HEK293 (cell line): ENCODE measurements at regions not wholly inside any gene's neighbourhood (a gene's known extent, or its start where the extent isn't known, plus 50 kb on each side); places are given as distances from the start of the nearest gene placed in this dataset.
"Not testable (repeated sequence)": the region's sequence is repeated elsewhere in the genome, so short reads cannot be mapped to it uniquely, and the experiment has no call there.

Experiments
- CTCF ChIA-PET: fragments of 350-600 bp; formaldehyde crosslinking; extraction: SDS; loops from one replicate; lab custom pipeline; 2021; ENCODE audit warnings: antibody characterized with exemption; lab: Yijun Ruan, JAX
- POLR2A ChIA-PET: fragments of 300-600 bp; formaldehyde crosslinking; extraction: SDS; loops from one replicate; lab custom pipeline; 2020; ENCODE audit warnings: antibody characterized with exemption, inconsistent platforms; lab: Yijun Ruan, JAX
- H3K27ac ChIP-seq: fragments of 200-500 bp; sonication (Bioruptor generic); 2 replicates; pipeline ENCODE4 v1.5.1; 2014; ENCODE audit warnings: low read depth, low read length, control low read depth, inconsistent platforms; ENCODE audit errors: extremely low read depth
- H3K36me3 ChIP-seq, 2 experiments: fragments of 200-500 bp in 1 of 2; sonication (Bioruptor generic) in 1 of 2; 1 replicate in 1 of 2; 2 replicates in 1 of 2; pipeline ENCODE4 v1.5.1; 2014 to 2017; ENCODE audit warnings: inconsistent platforms in 2 of 2, low read length in 2 of 2; ENCODE audit not compliant: control insufficient read depth in 2 of 2, insufficient read depth in 1 of 2
- H3K4me1 ChIP-seq: fragments of 200-500 bp; sonication (Bioruptor generic); 2 replicates; pipeline ENCODE4 v1.5.1; 2014; ENCODE audit warnings: mild to moderate bottlenecking, low read length, inconsistent platforms; ENCODE audit not compliant: control insufficient read depth, insufficient read depth
- H3K4me3 ChIP-seq: 2 replicates; pipeline ENCODE4 v1.5.1; 2011; ENCODE audit warnings: low read depth, mild to moderate bottlenecking, control low read depth, low read length, moderate library complexity
- H3K9me3 ChIP-seq: fragments of 200-500 bp; sonication (Bioruptor generic); 2 replicates; pipeline ENCODE4 v1.5.1; 2014; ENCODE audit warnings: low read depth, low read length, inconsistent platforms; ENCODE audit not compliant: control insufficient read depth, insufficient read depth
- BCL11B ChIP-seq: fragments of 450-650 bp; formaldehyde crosslinking; IDR thresholded peaks from 2 replicates; pipeline ENCODE4 v1.5.1; 2016; ENCODE audit warnings: low read depth, missing biosample characterization, missing genetic modification characterization
- ZBTB17 ChIP-seq: fragments of 450-650 bp; formaldehyde crosslinking; IDR thresholded peaks from 2 replicates; pipeline ENCODE4 v1.5.1; 2016; ENCODE audit warnings: missing biosample characterization, missing genetic modification characterization
- ZNF10 ChIP-seq: fragments of 450-650 bp; formaldehyde crosslinking; IDR thresholded peaks from 2 replicates; pipeline ENCODE4 v1.5.1; 2017; ENCODE audit warnings: missing biosample characterization, missing genetic modification characterization
- ZNF175 ChIP-seq: fragments of 450-650 bp; formaldehyde crosslinking; IDR thresholded peaks from 2 replicates; pipeline ENCODE4 v1.5.1; 2016; ENCODE audit warnings: missing biosample characterization, missing genetic modification characterization
- ZNF335 ChIP-seq: fragments of 450-650 bp; formaldehyde crosslinking; conservative IDR thresholded peaks from 2 replicates; pipeline ENCODE4 v1.5.1; 2016; ENCODE audit warnings: missing biosample characterization, missing genetic modification characterization
- ZNF366 ChIP-seq: fragments of 450-650 bp; formaldehyde crosslinking; conservative IDR thresholded peaks from 2 replicates; pipeline ENCODE4 v1.5.1; 2016; ENCODE audit warnings: missing biosample characterization, missing genetic modification characterization
- ZNF510 ChIP-seq: fragments of 450-650 bp; formaldehyde crosslinking; IDR thresholded peaks from 2 replicates; pipeline ENCODE4 v1.5.1; 2018; ENCODE audit warnings: mild to moderate bottlenecking, missing genetic modification characterization, missing biosample characterization; ENCODE audit not compliant: insufficient replicate concordance
- ZNF549 ChIP-seq: fragments of 450-650 bp; IDR thresholded peaks from 2 replicates; pipeline ENCODE4 v1.5.1; 2018; ENCODE audit warnings: missing biosample characterization, missing genetic modification characterization, mild to moderate bottlenecking, inconsistent platforms, moderate library complexity
- ZNF561 ChIP-seq: fragments of 450-650 bp; IDR thresholded peaks from 2 replicates; pipeline ENCODE4 v1.5.1; 2018; ENCODE audit warnings: missing biosample characterization, missing genetic modification characterization, borderline replicate concordance
- ZNF610 ChIP-seq: fragments of 450-650 bp; formaldehyde crosslinking; IDR thresholded peaks from 2 replicates; pipeline ENCODE4 v1.5.1; 2016; ENCODE audit warnings: missing biosample characterization, missing genetic modification characterization, borderline replicate concordance
- ZNF670 ChIP-seq: fragments of 450-650 bp; formaldehyde crosslinking; IDR thresholded peaks from 2 replicates; pipeline ENCODE4 v1.5.1; 2016; ENCODE audit warnings: missing biosample characterization, missing genetic modification characterization, low read depth
- ZNF776 ChIP-seq: fragments of 450-650 bp; formaldehyde crosslinking; IDR thresholded peaks from 2 replicates; pipeline ENCODE4 v1.5.0; 2017; ENCODE audit warnings: missing biosample characterization, missing genetic modification characterization, borderline replicate concordance
- TF ChIP-seq, protein P1 (sequence below): sonication (generic); formaldehyde crosslinking; IDR thresholded peaks from 2 replicates; pipeline ENCODE4 v1.8.1; 2022; ENCODE audit warnings: mild to moderate bottlenecking, moderate library complexity, missing genetic modification reagents
- TF ChIP-seq, protein P2 (sequence below): fragments of 450-650 bp; formaldehyde crosslinking; IDR thresholded peaks from 2 replicates; pipeline ENCODE4 v1.5.1; 2017; ENCODE audit warnings: missing biosample characterization, mild to moderate bottlenecking, missing genetic modification characterization, moderate library complexity
- TF ChIP-seq, protein P3 (sequence below): fragments of 450-650 bp; formaldehyde crosslinking; IDR thresholded peaks from 2 replicates; pipeline ENCODE4 v1.5.1; 2016; ENCODE audit warnings: missing biosample characterization, missing genetic modification characterization
- TF ChIP-seq, protein P4 (sequence below): fragments of 450-650 bp; formaldehyde crosslinking; IDR thresholded peaks from 2 replicates; pipeline ENCODE4 v1.5.1; 2016; ENCODE audit warnings: missing biosample characterization, missing genetic modification characterization
- TF ChIP-seq, protein P5 (sequence below): fragments of 450-650 bp; formaldehyde crosslinking; conservative IDR thresholded peaks from 2 replicates; pipeline ENCODE4 v1.5.1; 2016; ENCODE audit warnings: low read depth, missing biosample characterization, missing genetic modification characterization

DNA sequence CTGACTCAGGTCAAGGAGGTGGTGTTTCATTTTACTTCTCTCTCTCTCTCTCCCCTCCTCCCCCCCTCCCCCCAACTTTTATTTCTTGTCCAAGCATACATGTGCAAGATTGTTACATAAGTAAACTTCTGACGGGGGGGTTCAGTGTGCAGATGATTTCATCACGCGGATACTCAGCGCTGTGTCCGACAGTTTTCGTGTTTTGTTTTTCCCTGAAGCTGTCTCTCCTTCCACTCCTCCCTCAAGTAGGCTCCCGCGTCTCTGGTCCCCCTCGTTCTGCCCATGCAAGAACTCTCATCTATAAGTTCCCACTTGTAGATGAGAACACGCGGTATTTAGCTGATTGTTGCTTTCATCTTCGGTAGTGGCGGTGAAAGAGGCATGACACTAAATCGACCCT lies 111.0 kb upstream of the ANKRD30BL start (continued):
- TF ChIP-seq ZNF561 (tag by site-specific recombination) (no peak), ZNF549 (tag by site-specific recombination) (no peak), ZNF510 (tag by site-specific recombination) (no peak), ZNF610 (tag by site-specific recombination) (no peak), ZNF10 (tag by site-specific recombination) (no peak), ZNF670 (tag by site-specific recombination) (no peak), BCL11B (tag by site-specific recombination) (no peak), ZNF776 (tag by site-specific recombination) (no peak), ZNF335 (tag by site-specific recombination) (no peak)
- TF ChIP-seq, protein P1, sequence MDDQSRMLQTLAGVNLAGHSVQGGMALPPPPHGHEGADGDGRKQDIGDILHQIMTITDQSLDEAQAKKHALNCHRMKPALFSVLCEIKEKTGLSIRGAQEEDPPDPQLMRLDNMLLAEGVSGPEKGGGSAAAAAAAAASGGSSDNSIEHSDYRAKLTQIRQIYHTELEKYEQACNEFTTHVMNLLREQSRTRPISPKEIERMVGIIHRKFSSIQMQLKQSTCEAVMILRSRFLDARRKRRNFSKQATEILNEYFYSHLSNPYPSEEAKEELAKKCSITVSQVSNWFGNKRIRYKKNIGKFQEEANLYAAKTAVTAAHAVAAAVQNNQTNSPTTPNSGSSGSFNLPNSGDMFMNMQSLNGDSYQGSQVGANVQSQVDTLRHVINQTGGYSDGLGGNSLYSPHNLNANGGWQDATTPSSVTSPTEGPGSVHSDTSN (CRISPR knock-in tag), result no peak
- TF ChIP-seq, protein P2, sequence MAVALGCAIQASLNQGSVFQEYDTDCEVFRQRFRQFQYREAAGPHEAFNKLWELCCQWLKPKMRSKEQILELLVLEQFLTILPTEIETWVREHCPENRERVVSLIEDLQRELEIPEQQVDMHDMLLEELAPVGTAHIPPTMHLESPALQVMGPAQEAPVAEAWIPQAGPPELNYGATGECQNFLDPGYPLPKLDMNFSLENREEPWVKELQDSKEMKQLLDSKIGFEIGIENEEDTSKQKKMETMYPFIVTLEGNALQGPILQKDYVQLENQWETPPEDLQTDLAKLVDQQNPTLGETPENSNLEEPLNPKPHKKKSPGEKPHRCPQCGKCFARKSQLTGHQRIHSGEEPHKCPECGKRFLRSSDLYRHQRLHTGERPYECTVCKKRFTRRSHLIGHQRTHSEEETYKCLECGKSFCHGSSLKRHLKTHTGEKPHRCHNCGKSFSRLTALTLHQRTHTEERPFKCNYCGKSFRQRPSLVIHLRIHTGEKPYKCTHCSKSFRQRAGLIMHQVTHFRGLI (tag by site-specific recombination), result no peak
- TF ChIP-seq, protein P3, sequence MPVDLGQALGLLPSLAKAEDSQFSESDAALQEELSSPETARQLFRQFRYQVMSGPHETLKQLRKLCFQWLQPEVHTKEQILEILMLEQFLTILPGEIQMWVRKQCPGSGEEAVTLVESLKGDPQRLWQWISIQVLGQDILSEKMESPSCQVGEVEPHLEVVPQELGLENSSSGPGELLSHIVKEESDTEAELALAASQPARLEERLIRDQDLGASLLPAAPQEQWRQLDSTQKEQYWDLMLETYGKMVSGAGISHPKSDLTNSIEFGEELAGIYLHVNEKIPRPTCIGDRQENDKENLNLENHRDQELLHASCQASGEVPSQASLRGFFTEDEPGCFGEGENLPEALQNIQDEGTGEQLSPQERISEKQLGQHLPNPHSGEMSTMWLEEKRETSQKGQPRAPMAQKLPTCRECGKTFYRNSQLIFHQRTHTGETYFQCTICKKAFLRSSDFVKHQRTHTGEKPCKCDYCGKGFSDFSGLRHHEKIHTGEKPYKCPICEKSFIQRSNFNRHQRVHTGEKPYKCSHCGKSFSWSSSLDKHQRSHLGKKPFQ, result no peak

DNA sequence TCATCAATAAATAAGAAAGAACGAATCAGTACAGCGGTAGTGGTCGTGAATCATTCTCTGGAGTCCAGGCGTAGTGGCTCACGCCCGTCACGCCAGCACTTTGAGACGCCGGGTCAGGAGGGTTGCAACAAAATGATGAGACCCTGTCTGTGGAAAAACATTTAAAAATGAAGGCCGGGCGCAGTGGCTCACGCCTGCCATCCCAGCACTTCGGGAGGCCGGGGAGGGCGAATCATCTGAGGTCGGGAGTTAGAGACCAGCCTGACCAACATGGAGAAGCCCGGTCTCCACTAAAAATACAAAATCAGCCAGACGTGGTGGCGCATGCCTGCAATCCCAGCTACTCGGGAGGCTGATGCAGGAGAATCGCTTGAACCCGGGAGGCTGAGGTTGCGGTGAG lies 111.8 kb upstream of the ANKRD30BL start:
- CTCF ChIA-PET, H3K4me3 ChIP-seq, H3K4me1 ChIP-seq, H3K9me3 ChIP-seq, H3K36me3 ChIP-seq, H3K27ac ChIP-seq, POLR2A ChIA-PET: not testable (repeated sequence)

DNA sequence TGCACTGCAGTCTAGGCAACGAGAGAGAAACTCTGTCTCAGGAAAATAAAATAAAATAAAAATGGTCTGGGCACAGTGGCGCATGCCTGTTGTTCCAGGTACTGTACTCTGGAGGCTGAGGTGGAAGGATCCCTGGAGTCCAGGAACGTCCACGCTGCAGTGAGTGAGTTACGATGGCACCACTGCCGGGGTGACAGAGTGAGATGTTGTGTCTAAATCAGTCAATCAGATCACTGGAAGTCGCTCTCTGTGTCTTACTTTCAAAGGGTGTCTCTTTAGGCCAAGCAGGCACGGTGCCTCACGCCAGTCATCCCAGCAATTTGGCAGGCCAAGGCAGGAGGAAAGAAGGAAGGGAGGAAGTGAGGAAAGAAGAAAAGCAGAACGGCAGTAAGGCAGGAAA lies 112.2 kb upstream of the ANKRD30BL start:
- ChIA-PET CTCF (no interaction called here), POLR2A (no interaction called here)
- no peaks in the 10 kb centered on the region for H3K36me3 ChIP-seq
- TF ChIP-seq, protein P4, sequence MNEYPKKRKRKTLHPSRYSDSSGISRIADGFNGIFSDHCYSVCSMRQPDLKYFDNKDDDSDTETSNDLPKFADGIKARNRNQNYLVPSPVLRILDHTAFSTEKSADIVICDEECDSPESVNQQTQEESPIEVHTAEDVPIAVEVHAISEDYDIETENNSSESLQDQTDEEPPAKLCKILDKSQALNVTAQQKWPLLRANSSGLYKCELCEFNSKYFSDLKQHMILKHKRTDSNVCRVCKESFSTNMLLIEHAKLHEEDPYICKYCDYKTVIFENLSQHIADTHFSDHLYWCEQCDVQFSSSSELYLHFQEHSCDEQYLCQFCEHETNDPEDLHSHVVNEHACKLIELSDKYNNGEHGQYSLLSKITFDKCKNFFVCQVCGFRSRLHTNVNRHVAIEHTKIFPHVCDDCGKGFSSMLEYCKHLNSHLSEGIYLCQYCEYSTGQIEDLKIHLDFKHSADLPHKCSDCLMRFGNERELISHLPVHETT (tag by site-specific recombination), result no peak
- TF ChIP-seq ZBTB17 (tag by site-specific recombination), result no peak
- TF ChIP-seq, protein P5, sequence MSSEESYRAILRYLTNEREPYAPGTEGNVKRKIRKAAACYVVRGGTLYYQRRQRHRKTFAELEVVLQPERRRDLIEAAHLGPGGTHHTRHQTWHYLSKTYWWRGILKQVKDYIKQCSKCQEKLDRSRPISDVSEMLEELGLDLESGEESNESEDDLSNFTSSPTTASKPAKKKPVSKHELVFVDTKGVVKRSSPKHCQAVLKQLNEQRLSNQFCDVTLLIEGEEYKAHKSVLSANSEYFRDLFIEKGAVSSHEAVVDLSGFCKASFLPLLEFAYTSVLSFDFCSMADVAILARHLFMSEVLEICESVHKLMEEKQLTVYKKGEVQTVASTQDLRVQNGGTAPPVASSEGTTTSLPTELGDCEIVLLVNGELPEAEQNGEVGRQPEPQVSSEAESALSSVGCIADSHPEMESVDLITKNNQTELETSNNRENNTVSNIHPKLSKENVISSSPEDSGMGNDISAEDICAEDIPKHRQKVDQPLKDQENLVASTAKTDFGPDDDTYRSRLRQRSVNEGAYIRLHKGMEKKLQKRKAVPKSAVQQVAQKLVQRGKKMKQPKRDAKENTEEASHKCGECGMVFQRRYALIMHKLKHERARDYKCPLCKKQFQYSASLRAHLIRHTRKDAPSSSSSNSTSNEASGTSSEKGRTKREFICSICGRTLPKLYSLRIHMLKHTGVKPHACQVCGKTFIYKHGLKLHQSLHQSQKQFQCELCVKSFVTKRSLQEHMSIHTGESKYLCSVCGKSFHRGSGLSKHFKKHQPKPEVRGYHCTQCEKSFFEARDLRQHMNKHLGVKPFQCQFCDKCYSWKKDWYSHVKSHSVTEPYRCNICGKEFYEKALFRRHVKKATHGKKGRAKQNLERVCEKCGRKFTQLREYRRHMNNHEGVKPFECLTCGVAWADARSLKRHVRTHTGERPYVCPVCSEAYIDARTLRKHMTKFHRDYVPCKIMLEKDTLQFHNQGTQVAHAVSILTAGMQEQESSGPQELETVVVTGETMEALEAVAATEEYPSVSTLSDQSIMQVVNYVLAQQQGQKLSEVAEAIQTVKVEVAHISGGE (tag by site-specific recombination), result no peak
- no peak for TF ChIP-seq ZNF366
- TF ChIP-seq ZNF175 (tag by site-specific recombination), result no peak
- H3K27ac ChIP-seq, result no peak overlapping the region
- no peaks in the 10 kb centered on the region for H3K4me1 ChIP-seq
- H3K9me3 ChIP-seq, result no peaks in the 10 kb centered on the region
- H3K4me3 ChIP-seq, result no peak overlapping the region
